Ishikawa (cell line): ENCODE measurements at regions not wholly inside any gene's neighbourhood (a gene's known extent, or its start where the extent isn't known, plus 50 kb on each side); places are given as distances from the start of the nearest gene placed in this dataset.

Experiments used
- CEBPB ChIP-seq: IDR thresholded peaks from 2 replicates; pipeline ENCODE4 v1.6.1; 2012
- CREB1 ChIP-seq: IDR thresholded peaks from 2 replicates; pipeline ENCODE4 v1.6.1; 2012; ENCODE audit warnings: low read depth
- EGR1 ChIP-seq: IDR thresholded peaks from 2 replicates; pipeline ENCODE4 v1.6.1; 2012
- EP300 ChIP-seq: IDR thresholded peaks from 2 replicates; pipeline ENCODE4 v1.6.1; 2012; ENCODE audit warnings: borderline replicate concordance
- FOXM1 ChIP-seq: IDR thresholded peaks from 2 replicates; pipeline ENCODE4 v1.6.1; 2012; ENCODE audit warnings: low read depth, borderline replicate concordance
- MAX ChIP-seq: IDR thresholded peaks from 2 replicates; pipeline ENCODE4 v1.6.1; 2012
- NFIC ChIP-seq: IDR thresholded peaks from 2 replicates; pipeline ENCODE4 v1.6.1; 2012
- RAD21 ChIP-seq: IDR thresholded peaks from 2 replicates; pipeline ENCODE4 v1.6.1; 2012; ENCODE audit warnings: low read depth
- REST ChIP-seq: IDR thresholded peaks from 2 replicates; pipeline ENCODE4 v1.6.1; 2012; ENCODE audit warnings: low read depth, mild to moderate bottlenecking
- TAF1 ChIP-seq: IDR thresholded peaks from 2 replicates; pipeline ENCODE4 v1.6.1; 2012; ENCODE audit warnings: low read depth, mild to moderate bottlenecking
- TCF12 ChIP-seq: IDR thresholded peaks from 2 replicates; pipeline ENCODE4 v1.6.1; 2012; ENCODE audit warnings: low read depth
- TEAD4 ChIP-seq: IDR thresholded peaks from 2 replicates; pipeline ENCODE4 v1.6.1; 2012
- USF1 ChIP-seq: IDR thresholded peaks from 2 replicates; pipeline ENCODE4 v1.6.1; 2012
- YY1 ChIP-seq: IDR thresholded peaks from 2 replicates; pipeline ENCODE4 v1.6.1; 2012; ENCODE audit warnings: low read depth
- ZBTB7A ChIP-seq: IDR thresholded peaks from 2 replicates; pipeline ENCODE4 v1.6.1; 2012; ENCODE audit warnings: low read depth

- TF ChIP-seq YY1 = no peak
- no peak for TF ChIP-seq EP300
- no peak for TF ChIP-seq EGR1
- no peak for TF ChIP-seq FOXM1
- TF ChIP-seq TEAD4 = no peak
- TF ChIP-seq USF1 = no peak
- no peak for TF ChIP-seq CEBPB
- no peak for TF ChIP-seq RAD21
- no peak for TF ChIP-seq TCF12
- no peak for TF ChIP-seq REST
- no peak for TF ChIP-seq ZBTB7A
- TF ChIP-seq NFIC = no peak
- TF ChIP-seq MAX = no peak
- no peak for TF ChIP-seq CREB1
- TF ChIP-seq TAF1 = no peak
Observed at GRCh38 chr6:23245572-23245971, 676.2 kb downstream of the HDGFL1 start.

- TF ChIP-seq CEBPB (no peak), EGR1 (no peak), TCF12 (no peak), YY1 (no peak)
Observed at GRCh38 chr6:23246896-23247295, 677.5 kb downstream of the HDGFL1 start.

GRCh38 chr6:23250556-23250955, 681.2 kb downstream of the HDGFL1 start:
- no peak for TF ChIP-seq USF1
- no peak for TF ChIP-seq NFIC
- no peak for TF ChIP-seq EGR1
- TF ChIP-seq RAD21 = no peak
- no peak for TF ChIP-seq MAX
- no peak for TF ChIP-seq EP300
- no peak for TF ChIP-seq ZBTB7A
- TF ChIP-seq TAF1 = no peak
- no peak for TF ChIP-seq CREB1

GRCh38 chr6:23262864-23263263, 693.5 kb downstream of the HDGFL1 start:
- no peak for TF ChIP-seq TEAD4
- TF ChIP-seq NFIC = no peak
- no peak for TF ChIP-seq CEBPB
- TF ChIP-seq FOXM1 = no peak
- no peak for TF ChIP-seq EP300
- TF ChIP-seq REST = no peak
- no peak for TF ChIP-seq RAD21
- no peak for TF ChIP-seq TCF12
- no peak for TF ChIP-seq EGR1
- no peak for TF ChIP-seq TAF1
- no peak for TF ChIP-seq YY1
- no peak for TF ChIP-seq MAX
- TF ChIP-seq CREB1 = no peak
- TF ChIP-seq USF1 = no peak
- no peak for TF ChIP-seq ZBTB7A

- no peak for TF ChIP-seq RAD21
Observed at GRCh38 chr6:23265270-23265669, 695.9 kb downstream of the HDGFL1 start.

- TF ChIP-seq YY1 (no peak), EP300 (no peak)
Observed at GRCh38 chr6:23266536-23266935, 697.2 kb downstream of the HDGFL1 start.
